OCI-LY1 (cell line): ENCODE measurements at regions not wholly inside any gene's neighbourhood (a gene's known extent, or its start where the extent isn't known, plus 50 kb on each side); places are given as distances from the start of the nearest gene placed in this dataset.

ENCODE experiments used
- EZH2 ChIP-seq: fragments of 200-600 bp; sonication (generic), shearing (Covaris generic); IDR thresholded peaks from 2 replicates; pipeline ENCODE4 v1.8.0; 2017; ENCODE audit warnings: borderline replicate concordance, mixed run types, mild to moderate bottlenecking, antibody characterized with exemption, low read length, moderate library complexity, mixed read lengths
- TF ChIP-seq, protein P1 (sequence below): fragments of 200-600 bp; sonication (generic), shearing (Covaris generic); IDR thresholded peaks from 2 replicates; pipeline ENCODE4 v1.5.1; 2017; ENCODE audit warnings: mild to moderate bottlenecking, antibody characterized with exemption, low read length, moderate library complexity, mixed read lengths

DNA sequence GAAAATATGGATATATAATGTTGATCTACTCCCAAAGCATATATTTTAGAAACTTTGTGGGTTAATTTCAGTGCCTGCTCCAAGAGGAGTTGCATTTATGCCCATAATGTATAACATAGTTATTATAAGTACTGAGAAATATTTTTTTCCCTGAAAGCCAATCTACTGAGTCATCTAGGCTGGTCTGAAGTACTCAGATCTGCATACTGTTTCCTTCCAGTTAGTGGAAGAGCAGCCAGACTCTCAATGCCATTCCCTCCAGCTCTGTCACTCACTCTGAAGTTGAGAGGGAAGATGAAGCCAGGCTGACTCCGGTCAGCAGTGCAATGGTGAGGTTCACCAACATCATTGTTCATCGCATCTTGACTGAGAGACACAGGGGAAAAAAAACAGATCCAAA is 505.1 kb downstream of the PPARGC1A start:
- TF ChIP-seq, protein P1, sequence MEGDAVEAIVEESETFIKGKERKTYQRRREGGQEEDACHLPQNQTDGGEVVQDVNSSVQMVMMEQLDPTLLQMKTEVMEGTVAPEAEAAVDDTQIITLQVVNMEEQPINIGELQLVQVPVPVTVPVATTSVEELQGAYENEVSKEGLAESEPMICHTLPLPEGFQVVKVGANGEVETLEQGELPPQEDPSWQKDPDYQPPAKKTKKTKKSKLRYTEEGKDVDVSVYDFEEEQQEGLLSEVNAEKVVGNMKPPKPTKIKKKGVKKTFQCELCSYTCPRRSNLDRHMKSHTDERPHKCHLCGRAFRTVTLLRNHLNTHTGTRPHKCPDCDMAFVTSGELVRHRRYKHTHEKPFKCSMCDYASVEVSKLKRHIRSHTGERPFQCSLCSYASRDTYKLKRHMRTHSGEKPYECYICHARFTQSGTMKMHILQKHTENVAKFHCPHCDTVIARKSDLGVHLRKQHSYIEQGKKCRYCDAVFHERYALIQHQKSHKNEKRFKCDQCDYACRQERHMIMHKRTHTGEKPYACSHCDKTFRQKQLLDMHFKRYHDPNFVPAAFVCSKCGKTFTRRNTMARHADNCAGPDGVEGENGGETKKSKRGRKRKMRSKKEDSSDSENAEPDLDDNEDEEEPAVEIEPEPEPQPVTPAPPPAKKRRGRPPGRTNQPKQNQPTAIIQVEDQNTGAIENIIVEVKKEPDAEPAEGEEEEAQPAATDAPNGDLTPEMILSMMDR, result no peak
- no peak for TF ChIP-seq EZH2
